ENCODE measurements at regions not wholly inside any gene's neighbourhood (a gene's known extent, or its start where the extent isn't known, plus 50 kb on each side); places are given as distances from the start of the nearest gene placed in this dataset.
"Not testable (repeated sequence)": the region's sequence is repeated elsewhere in the genome, so short reads cannot be mapped to it uniquely, and the experiment has no call there.

- Mint-ChIP-seq H3K9me3 (no peaks in the 10 kb centered on the region), H3K27me3 (peaks cover 38% of the 10 kb centered on the region), H3K36me3 (ENCODE audit: low read depth) (no peaks in the 10 kb centered on the region), H3K4me1 (no peaks in the 10 kb centered on the region), H3K27ac (no peak overlapping the region), H3K4me3 (no peak overlapping the region)
- no peak for ATAC-seq (replicated peaks)
These were observed 115.2 kb downstream of the C12orf75 start for GRCh38 chr12:105445649-105446048.

DNA sequence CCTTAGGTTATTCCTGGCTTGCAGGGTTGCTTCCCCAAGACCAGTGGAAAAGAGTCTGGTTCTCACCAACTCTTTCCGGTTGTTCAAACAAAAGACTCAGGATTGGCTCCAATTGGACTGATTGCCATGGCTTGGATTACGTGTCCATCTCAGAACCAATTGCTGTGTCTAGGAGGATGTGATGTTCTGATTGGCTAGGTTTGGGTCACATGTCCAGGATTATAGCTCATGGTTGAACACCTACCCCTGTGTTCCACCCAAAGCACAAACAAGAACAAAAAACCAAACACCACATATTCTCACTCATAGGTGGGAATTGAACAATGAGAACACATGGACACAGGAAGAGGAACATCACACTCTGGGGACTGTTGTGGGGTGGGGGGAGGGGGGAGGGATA, 116.0 kb downstream of the C12orf75 start:
- not testable (repeated sequence) for H3K27ac Mint-ChIP-seq; H3K9me3 Mint-ChIP-seq; H3K36me3 Mint-ChIP-seq (ENCODE audit: low read depth); H3K4me1 Mint-ChIP-seq; ATAC-seq (replicated peaks); H3K4me3 Mint-ChIP-seq
- peaks cover 38% of the 10 kb centered on the region for H3K27me3 Mint-ChIP-seq

DNA sequence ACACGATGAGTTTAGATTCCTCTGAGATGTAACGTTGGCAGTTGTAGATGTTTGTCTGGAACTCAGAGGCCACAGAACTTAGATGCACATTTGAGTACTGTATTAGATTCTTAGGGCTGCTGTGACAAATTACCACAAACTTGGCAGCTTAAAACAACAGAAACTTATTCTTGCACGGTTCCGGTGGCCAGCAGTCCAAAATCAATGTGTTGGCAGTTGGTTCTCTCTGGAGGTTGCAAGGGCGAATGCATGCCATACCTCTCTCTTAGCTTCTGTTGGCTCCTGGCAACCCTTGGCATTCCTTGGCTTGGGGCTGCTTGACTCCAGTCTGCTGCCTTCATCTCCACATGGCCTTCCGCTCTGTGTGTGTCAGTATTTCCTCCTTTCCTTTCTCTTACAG, 118.9 kb downstream of the C12orf75 start:
- no peaks in the 10 kb centered on the region for H3K36me3 Mint-ChIP-seq (ENCODE audit: low read depth)
- peaks cover 14% of the 10 kb centered on the region for H3K27me3 Mint-ChIP-seq
- H3K4me3 Mint-ChIP-seq: no peak overlapping the region
- no peaks in the 10 kb centered on the region for H3K9me3 Mint-ChIP-seq
- no peaks in the 10 kb centered on the region for H3K4me1 Mint-ChIP-seq
- no peak for ATAC-seq (replicated peaks)
- no peak overlapping the region for H3K27ac Mint-ChIP-seq

DNA sequence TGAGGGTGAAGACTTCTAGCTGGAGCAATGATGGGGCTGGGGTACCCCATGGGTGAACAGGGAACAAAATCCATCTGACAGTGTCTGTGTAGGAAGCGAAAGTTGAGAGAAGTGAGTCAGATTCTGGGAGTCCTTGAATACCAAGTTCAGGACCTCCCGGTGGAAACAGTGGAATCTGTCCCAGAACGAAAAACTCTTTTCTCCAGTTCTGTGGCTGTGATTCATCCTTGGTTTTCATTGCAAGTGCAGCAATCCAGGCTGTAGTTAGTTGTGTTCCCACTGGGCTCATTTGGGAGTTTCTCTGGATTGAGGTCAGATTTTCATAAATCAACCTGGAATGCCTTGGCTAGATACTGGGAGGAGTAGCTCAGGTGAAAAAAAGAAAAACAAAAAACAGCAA, 120.7 kb downstream of the C12orf75 start:
- no peak for ATAC-seq (replicated peaks)
- Mint-ChIP-seq H3K9me3 (no peaks in the 10 kb centered on the region), H3K36me3 (ENCODE audit: low read depth) (no peaks in the 10 kb centered on the region), H3K4me1 (no peaks in the 10 kb centered on the region), H3K4me3 (no peak overlapping the region), H3K27ac (no peak overlapping the region), H3K27me3 (peaks cover 14% of the 10 kb centered on the region)

DNA sequence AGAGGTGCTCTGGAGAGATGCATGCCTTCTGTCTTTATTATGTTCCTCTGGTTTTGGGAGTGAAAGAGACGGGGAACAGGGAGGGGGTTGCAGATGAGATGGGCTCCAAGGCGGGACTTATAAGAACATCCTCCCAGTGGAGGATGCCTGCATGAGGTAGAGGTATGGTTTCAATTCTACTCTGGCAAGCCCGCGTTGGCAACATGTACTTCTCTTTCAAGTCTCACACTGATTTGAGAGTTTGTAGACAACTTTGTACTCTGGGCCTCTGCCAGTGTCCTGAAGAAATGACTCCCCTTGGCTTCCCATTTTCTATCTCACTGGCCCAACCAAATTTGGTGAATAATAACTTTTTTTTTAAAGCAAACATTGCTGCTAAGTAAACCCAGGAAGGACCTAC, 121.3 kb downstream of the C12orf75 start:
- no peaks in the 10 kb centered on the region for H3K36me3 Mint-ChIP-seq (ENCODE audit: low read depth)
- H3K4me3 Mint-ChIP-seq: no peak overlapping the region
- no peaks in the 10 kb centered on the region for H3K9me3 Mint-ChIP-seq
- no peak for ATAC-seq (replicated peaks)
- peaks cover 14% of the 10 kb centered on the region for H3K27me3 Mint-ChIP-seq
- H3K4me1 Mint-ChIP-seq: no peaks in the 10 kb centered on the region
- no peak overlapping the region for H3K27ac Mint-ChIP-seq

DNA sequence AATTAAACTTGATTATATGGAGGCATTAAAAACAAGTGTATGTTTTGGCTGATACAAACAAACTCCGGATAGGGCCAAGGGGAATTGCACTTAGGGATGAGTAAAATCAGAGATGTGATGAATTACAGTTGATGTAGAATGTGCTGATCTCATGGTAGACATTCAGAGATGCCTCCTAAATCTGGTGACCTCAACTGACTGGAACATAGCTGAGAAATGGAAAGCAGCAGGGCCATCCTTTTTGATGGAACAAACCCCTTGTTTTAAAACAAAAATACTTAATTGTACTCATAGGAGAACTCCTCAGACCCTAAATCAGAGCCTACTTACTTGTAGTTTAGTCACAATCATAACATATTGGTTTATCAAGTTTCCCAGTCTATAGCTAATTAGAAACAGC, 122.8 kb downstream of the C12orf75 start:
- H3K36me3 Mint-ChIP-seq (ENCODE audit: low read depth): no peaks in the 10 kb centered on the region
- peaks cover 6% of the 10 kb centered on the region for H3K27me3 Mint-ChIP-seq
- H3K27ac Mint-ChIP-seq: no peak overlapping the region
- no peak overlapping the region for H3K4me3 Mint-ChIP-seq
- no peaks in the 10 kb centered on the region for H3K9me3 Mint-ChIP-seq
- no peak for ATAC-seq (replicated peaks)
- no peaks in the 10 kb centered on the region for H3K4me1 Mint-ChIP-seq

GRCh38 chr12:105454688-105455087, 124.2 kb downstream of the C12orf75 start:
- no peak overlapping the region for H3K27ac Mint-ChIP-seq
- H3K4me1 Mint-ChIP-seq: no peaks in the 10 kb centered on the region
- H3K27me3 Mint-ChIP-seq: peaks cover 7% of the 10 kb centered on the region
- ATAC-seq (replicated peaks): no peak
- H3K4me3 Mint-ChIP-seq: no peak overlapping the region
- no peaks in the 10 kb centered on the region for H3K9me3 Mint-ChIP-seq
- H3K36me3 Mint-ChIP-seq (ENCODE audit: low read depth): no peaks in the 10 kb centered on the region

DNA sequence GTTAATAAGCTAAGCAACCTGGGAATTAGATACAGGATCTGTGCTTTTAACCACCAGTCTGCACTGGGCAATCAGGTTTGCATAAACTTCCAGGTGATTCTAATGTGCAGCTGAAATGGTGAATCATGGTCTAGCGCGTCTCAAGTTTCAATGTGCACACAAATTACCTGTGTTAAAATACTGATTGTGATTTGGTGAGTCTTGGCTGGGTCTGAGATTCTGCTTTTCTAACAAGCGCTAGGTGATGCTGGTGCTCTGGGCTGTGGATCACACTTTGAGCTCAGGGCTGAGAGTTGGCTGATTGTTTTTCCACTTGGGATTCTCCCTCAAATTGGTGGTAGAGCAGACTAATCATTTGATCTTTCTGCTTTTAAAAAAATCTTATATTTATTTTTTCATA, 124.8 kb downstream of the C12orf75 start:
- no peak for ATAC-seq (replicated peaks)
- Mint-ChIP-seq H3K36me3 (ENCODE audit: low read depth) (no peaks in the 10 kb centered on the region), H3K27me3 (peaks cover 3% of the 10 kb centered on the region), H3K27ac (no peak overlapping the region), H3K4me1 (no peaks in the 10 kb centered on the region), H3K9me3 (no peaks in the 10 kb centered on the region), H3K4me3 (no peak overlapping the region)

DNA sequence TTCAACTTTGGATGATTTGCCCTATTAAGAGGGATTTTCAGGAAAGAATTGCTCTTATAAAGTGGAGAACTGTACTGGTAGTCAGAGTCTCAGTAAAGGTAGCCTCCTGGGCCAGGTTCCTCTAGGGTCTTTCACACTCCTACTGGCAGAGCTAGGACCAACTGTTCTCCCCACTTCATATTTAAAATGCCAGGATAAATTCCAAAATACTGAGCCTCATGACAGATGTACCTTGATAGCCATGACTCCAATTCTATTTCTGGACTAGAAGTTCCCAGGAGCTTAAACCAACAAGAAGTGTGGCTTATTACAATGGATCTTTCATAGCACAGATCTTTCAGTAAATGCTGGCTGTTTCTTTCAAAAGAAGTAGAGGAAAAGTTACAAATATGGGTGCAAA, 126.5 kb downstream of the C12orf75 start:
- no peaks in the 10 kb centered on the region for H3K4me1 Mint-ChIP-seq
- no peaks in the 10 kb centered on the region for H3K9me3 Mint-ChIP-seq
- ATAC-seq (replicated peaks): no peak
- peaks cover 3% of the 10 kb centered on the region for H3K27me3 Mint-ChIP-seq
- no peaks in the 10 kb centered on the region for H3K36me3 Mint-ChIP-seq (ENCODE audit: low read depth)
- no peak overlapping the region for H3K27ac Mint-ChIP-seq
- H3K4me3 Mint-ChIP-seq: no peak overlapping the region

- H3K9me3 Mint-ChIP-seq: no peaks in the 10 kb centered on the region
- no peak for ATAC-seq (replicated peaks)
- no peak overlapping the region for H3K27ac Mint-ChIP-seq
These were observed 129.4 kb downstream of the C12orf75 start for GRCh38 chr12:105459760-105460330.

DNA sequence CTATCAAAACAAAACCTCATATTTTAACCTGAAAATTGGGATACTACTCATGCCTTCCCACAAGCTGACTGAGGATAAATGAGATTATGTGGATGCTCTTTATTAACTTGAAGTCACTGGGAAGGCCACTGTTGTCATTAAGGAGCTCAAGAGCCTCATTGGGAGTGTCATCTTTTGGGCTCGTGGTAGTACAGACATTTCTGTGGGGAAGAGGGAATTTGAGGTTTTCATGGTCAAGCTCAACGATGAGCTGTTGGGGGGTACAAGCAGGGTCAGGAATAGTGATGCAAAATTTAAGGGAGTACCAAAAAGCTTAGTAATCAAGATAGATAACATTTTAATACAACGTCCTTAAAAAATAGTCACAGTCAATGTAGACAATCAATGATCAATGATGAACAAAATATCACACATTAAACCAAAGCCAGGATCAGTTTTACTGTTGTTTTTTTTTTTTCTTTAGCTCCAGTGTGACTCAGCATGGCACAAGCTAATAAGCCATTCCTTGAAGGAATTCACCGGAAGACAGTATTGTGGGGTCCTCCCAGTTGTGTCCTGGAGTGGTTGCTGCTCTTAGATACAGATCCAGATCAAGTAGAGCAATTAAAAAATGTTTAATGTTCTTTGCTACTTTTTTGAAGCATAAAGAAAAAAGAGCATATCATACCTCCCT, 130.9 kb downstream of the C12orf75 start:
- ATAC-seq (replicated peaks): no peak
- Mint-ChIP-seq H3K36me3 (ENCODE audit: low read depth) (no peaks in the 10 kb centered on the region), H3K27ac (no peak overlapping the region), H3K9me3 (no peaks in the 10 kb centered on the region), H3K27me3 (peaks cover 3% of the 10 kb centered on the region), H3K4me1 (no peaks in the 10 kb centered on the region), H3K4me3 (no peak overlapping the region)

More at GRCh38 chr12:105459760-105460330, 129.4 kb downstream of the C12orf75 start:
- H3K4me3 Mint-ChIP-seq: no peak overlapping the region
- peaks cover 3% of the 10 kb centered on the region for H3K27me3 Mint-ChIP-seq
- no peaks in the 10 kb centered on the region for H3K4me1 Mint-ChIP-seq
- H3K36me3 Mint-ChIP-seq (ENCODE audit: low read depth): no peaks in the 10 kb centered on the region

GRCh38 chr12:105461944-105462762, 131.7 kb downstream of the C12orf75 start:
- no peak for ATAC-seq (replicated peaks)
- H3K27ac Mint-ChIP-seq: no peak overlapping the region
- no peaks in the 10 kb centered on the region for H3K36me3 Mint-ChIP-seq (ENCODE audit: low read depth)
- H3K4me3 Mint-ChIP-seq: no peak overlapping the region
- no peaks in the 10 kb centered on the region for H3K9me3 Mint-ChIP-seq
- peaks cover 7% of the 10 kb centered on the region for H3K27me3 Mint-ChIP-seq
- H3K4me1 Mint-ChIP-seq: no peaks in the 10 kb centered on the region

DNA sequence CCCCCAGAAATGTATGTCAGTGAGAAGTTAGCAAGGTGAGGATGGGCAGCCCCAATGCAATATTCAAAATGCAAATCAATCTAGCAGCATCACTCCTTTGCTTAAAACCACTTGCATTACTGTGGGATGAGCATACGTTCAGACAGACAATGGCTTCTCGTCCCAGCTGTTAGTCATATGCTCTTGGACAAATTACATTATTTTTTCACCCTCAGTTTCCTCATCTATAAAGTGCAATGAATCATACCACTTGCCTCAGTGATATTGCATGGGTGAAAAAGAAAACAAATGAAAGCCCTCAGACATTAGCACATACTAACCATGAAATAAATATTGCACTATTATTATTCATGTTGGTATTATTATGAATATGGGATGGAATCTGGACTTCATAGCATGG, 132.3 kb downstream of the C12orf75 start:
- H3K4me3 Mint-ChIP-seq: no peak overlapping the region

GRCh38 chr12:105464406-105464805, 133.9 kb downstream of the C12orf75 start:
- no peak for ATAC-seq (replicated peaks)
- Mint-ChIP-seq H3K9me3 (no peaks in the 10 kb centered on the region), H3K27ac (no peak overlapping the region), H3K36me3 (ENCODE audit: low read depth) (no peaks in the 10 kb centered on the region), H3K4me1 (no peaks in the 10 kb centered on the region), H3K4me3 (no peak overlapping the region), H3K27me3 (peaks cover 13% of the 10 kb centered on the region)

More for the DNA sequence above, 132.3 kb downstream of the C12orf75 start:
- H3K36me3 Mint-ChIP-seq (ENCODE audit: low read depth): no peaks in the 10 kb centered on the region
- ATAC-seq (replicated peaks): no peak
- peaks cover 10% of the 10 kb centered on the region for H3K27me3 Mint-ChIP-seq
- no peaks in the 10 kb centered on the region for H3K9me3 Mint-ChIP-seq
- H3K4me1 Mint-ChIP-seq: no peaks in the 10 kb centered on the region
- no peak overlapping the region for H3K27ac Mint-ChIP-seq

Measured in activated T-helper 17 cell treated with anti-CD3 and anti-CD28 coated beads, Interleukin-2, amount 50 U/mL, for 72 hours (primary cell).